Calu3 (cell line): ENCODE measurements at regions not wholly inside any gene's neighbourhood (a gene's known extent, or its start where the extent isn't known, plus 50 kb on each side); places are given as distances from the start of the nearest gene placed in this dataset.

Source experiments
- BruUV-seq: library from RNA; stranded (reverse); fragments of 400-500 nt; replicated peaks from 2 replicates; lab custom pipeline; 2021; lab: Mats Ljungman, UMichigan
- CTCF ChIA-PET: fragments of 300-600 bp; sonication (Branson Sonifier 250); formaldehyde crosslinking; loops from one replicate; lab custom pipeline; 2022; ENCODE audit warnings: antibody characterized with exemption; lab: Charles Lee
- DNase-seq: peaks from one replicate; pipeline ENCODE4 v3.0.0; 2022
- H3K27ac Mint-ChIP-seq: one replicate; pipeline ENCODE4 v1.8.0; 2022; ENCODE audit warnings: mixed read lengths; ENCODE audit not compliant: unreplicated experiment
- H3K27me3 Mint-ChIP-seq: one replicate; pipeline ENCODE4 v1.8.0; 2022; ENCODE audit warnings: mixed read lengths; ENCODE audit not compliant: unreplicated experiment
- H3K36me3 Mint-ChIP-seq: one replicate; pipeline ENCODE4 v1.8.0; 2022; ENCODE audit warnings: mild to moderate bottlenecking, moderate library complexity, mixed read lengths; ENCODE audit not compliant: insufficient read depth, unreplicated experiment
- H3K4me1 Mint-ChIP-seq: one replicate; pipeline ENCODE4 v1.8.0; 2022; ENCODE audit warnings: mild to moderate bottlenecking, low read depth, mixed read lengths; ENCODE audit not compliant: unreplicated experiment
- H3K4me3 Mint-ChIP-seq: one replicate; pipeline ENCODE4 v1.8.0; 2022; ENCODE audit warnings: mild to moderate bottlenecking, low read depth, moderate library complexity, mixed read lengths; ENCODE audit not compliant: unreplicated experiment
- H3K9me3 Mint-ChIP-seq: one replicate; pipeline ENCODE4 v1.8.0; 2022; ENCODE audit warnings: low read depth, mixed read lengths; ENCODE audit not compliant: unreplicated experiment
- intact Hi-C: fragments of 100-400 bp; cut with micrococcal nuclease; formaldehyde crosslinking; loops from one replicate; pipeline ENCODE4 v1.10.0; 2022; ENCODE audit not compliant: unreplicated experiment
- TF ChIP-seq, protein P1 (sequence below): fragments of 200-600 bp; IDR thresholded peaks from one replicate; pipeline ENCODE4 v1.8.0; 2022; ENCODE audit warnings: antibody characterized with exemption; ENCODE audit not compliant: unreplicated experiment

DNA sequence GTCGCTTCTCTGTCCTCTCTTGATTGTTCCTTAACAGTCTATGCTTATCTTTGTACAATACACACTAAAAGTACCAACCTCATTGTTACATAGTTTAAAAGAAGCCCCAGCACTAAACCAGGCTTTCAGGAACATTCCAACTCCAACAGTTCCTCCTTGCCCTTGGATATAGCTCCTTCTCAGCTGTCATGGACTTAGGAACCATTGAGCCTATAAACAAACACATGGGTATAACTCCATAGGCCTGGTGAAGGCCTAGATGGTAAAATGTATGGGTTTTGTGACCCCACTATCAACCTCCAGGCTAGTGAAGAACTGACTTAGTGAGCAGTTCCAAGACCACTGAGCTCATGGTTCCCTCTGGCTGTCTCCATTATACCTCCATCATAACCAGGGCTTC is 74.8 kb upstream of the SLC39A10 start:
- CTCF ChIA-PET = interaction anchor here (0.6 kb wide), 1 partner anchor 328 kb away, joined by 3 read pairs; no protein-coding TSS in a partner anchor
- peaks cover 8% of the 10 kb centered on the region for H3K4me1 Mint-ChIP-seq
- peaks cover 2% of the 10 kb centered on the region for H3K9me3 Mint-ChIP-seq
- H3K36me3 Mint-ChIP-seq = no peaks in the 10 kb centered on the region
- no peak overlapping the region for H3K27ac Mint-ChIP-seq
- H3K4me3 Mint-ChIP-seq = no peak overlapping the region
- no TSS peak for BruUV-seq
- TF ChIP-seq, protein P1, sequence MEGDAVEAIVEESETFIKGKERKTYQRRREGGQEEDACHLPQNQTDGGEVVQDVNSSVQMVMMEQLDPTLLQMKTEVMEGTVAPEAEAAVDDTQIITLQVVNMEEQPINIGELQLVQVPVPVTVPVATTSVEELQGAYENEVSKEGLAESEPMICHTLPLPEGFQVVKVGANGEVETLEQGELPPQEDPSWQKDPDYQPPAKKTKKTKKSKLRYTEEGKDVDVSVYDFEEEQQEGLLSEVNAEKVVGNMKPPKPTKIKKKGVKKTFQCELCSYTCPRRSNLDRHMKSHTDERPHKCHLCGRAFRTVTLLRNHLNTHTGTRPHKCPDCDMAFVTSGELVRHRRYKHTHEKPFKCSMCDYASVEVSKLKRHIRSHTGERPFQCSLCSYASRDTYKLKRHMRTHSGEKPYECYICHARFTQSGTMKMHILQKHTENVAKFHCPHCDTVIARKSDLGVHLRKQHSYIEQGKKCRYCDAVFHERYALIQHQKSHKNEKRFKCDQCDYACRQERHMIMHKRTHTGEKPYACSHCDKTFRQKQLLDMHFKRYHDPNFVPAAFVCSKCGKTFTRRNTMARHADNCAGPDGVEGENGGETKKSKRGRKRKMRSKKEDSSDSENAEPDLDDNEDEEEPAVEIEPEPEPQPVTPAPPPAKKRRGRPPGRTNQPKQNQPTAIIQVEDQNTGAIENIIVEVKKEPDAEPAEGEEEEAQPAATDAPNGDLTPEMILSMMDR = no peak
- no peaks in the 10 kb centered on the region for H3K27me3 Mint-ChIP-seq
- intact Hi-C loops = no loop called here
- no peak for DNase-seq

DNA sequence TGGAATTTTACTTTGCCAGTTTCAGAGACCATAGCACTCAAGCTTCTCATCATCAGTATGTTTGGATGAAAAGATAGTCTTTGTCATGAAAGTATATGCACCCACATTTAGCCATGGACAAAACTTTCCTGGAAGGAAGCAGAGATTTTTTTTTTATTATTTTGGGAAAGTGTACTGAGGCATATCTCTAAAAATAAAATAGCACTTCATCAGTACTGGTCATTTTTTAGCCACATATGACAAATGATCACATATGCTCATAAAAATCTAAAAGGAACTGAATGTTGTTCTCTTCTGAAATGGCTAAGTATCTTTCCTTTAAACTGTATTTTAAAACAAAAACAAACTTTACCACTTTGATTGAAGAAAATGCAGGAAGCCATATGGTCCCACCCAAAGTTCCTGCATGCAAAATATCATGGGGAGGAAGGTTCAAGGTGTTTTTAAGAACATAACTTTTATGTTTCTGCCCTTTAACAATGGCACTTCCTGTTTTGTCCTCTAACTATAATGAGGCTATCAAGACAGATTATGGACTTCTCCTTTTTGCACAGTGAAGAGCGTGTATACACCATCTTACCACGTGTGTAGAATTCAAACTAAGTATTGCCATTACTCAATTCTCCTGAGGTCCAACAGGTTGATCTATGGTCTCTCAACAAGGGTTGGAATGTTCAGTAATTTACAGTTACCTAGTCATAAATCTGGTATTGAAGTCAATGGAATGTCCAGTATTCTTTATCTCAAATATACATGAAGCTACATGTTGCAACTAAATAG is 77.1 kb upstream of the SLC39A10 start:
- CTCF ChIA-PET = interaction anchor here (0.8 kb wide), 1 partner anchor 47 kb away, joined by 3 read pairs; no protein-coding TSS in a partner anchor
- Mint-ChIP-seq H3K4me1 (peaks cover 20% of the 10 kb centered on the region), H3K27ac (peak overlapping the region; percentile 2), H3K27me3 (no peaks in the 10 kb centered on the region), H3K4me3 (no peak overlapping the region), H3K36me3 (peaks cover 6% of the 10 kb centered on the region), H3K9me3 (peaks cover 2% of the 10 kb centered on the region)
- TF ChIP-seq, protein P1 = no peak
- BruUV-seq = no TSS peak
- intact Hi-C loops = no loop called here
- no peak for DNase-seq

DNA sequence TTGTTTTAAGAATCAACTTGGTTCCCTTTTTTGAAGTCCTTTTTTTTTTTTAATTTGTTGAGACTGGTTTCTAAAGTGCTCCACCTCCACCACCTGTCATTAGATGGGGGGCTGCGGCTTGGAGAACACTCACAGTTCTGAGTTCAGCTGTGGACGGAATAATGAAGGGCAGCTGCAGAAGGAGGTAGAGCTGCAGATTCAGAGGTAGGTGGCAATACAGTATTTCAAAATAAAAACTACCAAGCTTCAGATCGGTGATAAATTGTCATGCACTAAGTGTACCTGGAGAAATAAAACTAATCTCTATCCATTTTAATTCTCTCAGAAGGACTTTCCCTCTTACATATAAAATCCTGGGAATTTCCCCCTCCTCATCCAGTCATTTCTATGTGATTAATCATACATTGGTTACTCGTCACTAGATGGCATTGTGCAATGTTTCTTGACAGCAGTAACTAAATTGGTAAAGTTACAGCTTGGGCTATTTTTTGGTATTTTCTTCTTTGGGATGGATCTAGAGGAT is 81.1 kb upstream of the SLC39A10 start:
- H3K4me3 Mint-ChIP-seq = peak overlapping the region; percentile 32
- intact Hi-C loops = loop anchor here (1.0 kb wide), 1 partner anchor 84 kb away; no protein-coding TSS in a partner anchor
- TF ChIP-seq, protein P1 = no peak

DNA sequence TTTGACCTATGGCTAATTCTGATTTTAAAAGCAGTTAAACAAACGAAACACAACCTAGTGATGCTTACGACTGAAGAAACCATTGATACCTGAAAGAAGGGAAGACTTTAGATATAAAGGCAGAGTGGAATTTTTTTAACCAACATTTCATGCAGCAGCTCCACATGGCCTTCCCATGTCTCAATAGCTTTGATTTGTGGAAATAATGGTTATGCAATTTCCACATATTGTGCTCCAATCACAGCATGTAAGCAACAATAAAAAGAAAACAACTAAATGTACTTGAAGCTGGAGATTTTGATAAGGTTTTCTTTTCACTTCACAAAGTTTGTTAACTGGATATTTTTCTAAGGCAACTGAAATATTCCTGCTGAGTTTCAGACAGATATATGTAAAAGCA is 82.0 kb upstream of the SLC39A10 start:
- Mint-ChIP-seq H3K27ac (no peak overlapping the region), H3K27me3 (no peaks in the 10 kb centered on the region), H3K4me3 (no peak overlapping the region), H3K36me3 (peaks cover 6% of the 10 kb centered on the region), H3K9me3 (no peaks in the 10 kb centered on the region), H3K4me1 (peaks cover 22% of the 10 kb centered on the region)
- TF ChIP-seq, protein P1 = no peak
- CTCF ChIA-PET = no interaction called here
- intact Hi-C loops = no loop called here
- no peak for DNase-seq
- no TSS peak for BruUV-seq

More for the DNA sequence above, 81.1 kb upstream of the SLC39A10 start:
- no peaks in the 10 kb centered on the region for H3K27me3 Mint-ChIP-seq
- DNase-seq = peak; percentile 20
- CTCF ChIA-PET = interaction anchor here (1.2 to 2.0 kb wide), 4 partner anchors 76 to 84 kb away, joined by 3 to 22 read pairs (median 10); partner anchors contain the start of gene SLC39A10
- peaks cover 30% of the 10 kb centered on the region for H3K4me1 Mint-ChIP-seq
- H3K27ac Mint-ChIP-seq = peak overlapping the region; percentile 70
- peaks cover 6% of the 10 kb centered on the region for H3K36me3 Mint-ChIP-seq
- peaks cover 2% of the 10 kb centered on the region for H3K9me3 Mint-ChIP-seq
- no TSS peak for BruUV-seq
